Glutamatergic neuron (in vitro differentiated cells): ENCODE measurements at regions not wholly inside any gene's neighbourhood (a gene's known extent, or its start where the extent isn't known, plus 50 kb on each side); places are given as distances from the start of the nearest gene placed in this dataset.

Source experiments
- DNase-seq: peaks from one replicate; pipeline ENCODE4 v3.0.0; 2022
- H3K27ac Mint-ChIP-seq: one replicate; pipeline ENCODE4 v1.8.0; 2020; ENCODE audit warnings: mild to moderate bottlenecking, mixed read lengths, inconsistent platforms; ENCODE audit not compliant: unreplicated experiment
- H3K27me3 Mint-ChIP-seq: one replicate; pipeline ENCODE4 v1.8.0; 2020; ENCODE audit warnings: mild to moderate bottlenecking, moderate library complexity, mixed read lengths, inconsistent platforms; ENCODE audit not compliant: unreplicated experiment
- H3K36me3 Mint-ChIP-seq: one replicate; pipeline ENCODE4 v1.8.0; 2020; ENCODE audit warnings: mild to moderate bottlenecking, mixed read lengths, inconsistent platforms; ENCODE audit not compliant: unreplicated experiment
- H3K4me1 Mint-ChIP-seq: one replicate; pipeline ENCODE4 v1.8.0; 2020; ENCODE audit warnings: mild to moderate bottlenecking, low read depth, mixed read lengths, inconsistent platforms; ENCODE audit not compliant: unreplicated experiment
- H3K4me3 Mint-ChIP-seq: one replicate; pipeline ENCODE4 v1.8.0; 2020; ENCODE audit warnings: mild to moderate bottlenecking, mixed read lengths, inconsistent platforms; ENCODE audit not compliant: unreplicated experiment
- H3K9me3 Mint-ChIP-seq: one replicate; pipeline ENCODE4 v1.8.0; 2020; ENCODE audit warnings: mild to moderate bottlenecking, moderate library complexity, mixed read lengths, inconsistent platforms; ENCODE audit not compliant: unreplicated experiment
- CTCF ChIP-seq: fragments of 200-600 bp; sonication (generic); IDR thresholded peaks from one replicate; pipeline ENCODE4 v1.5.0; 2021; ENCODE audit not compliant: partially characterized antibody, unreplicated experiment

GRCh38 chr17:77462553-77463497 is 322.1 kb downstream of the SEC14L1 start:
- DNase-seq = no peak
- Mint-ChIP-seq H3K27ac (peak overlapping the region; percentile 52), H3K4me3 (no peak overlapping the region), H3K36me3 (no peaks in the 10 kb centered on the region), H3K9me3 (peaks cover 19% of the 10 kb centered on the region), H3K4me1 (peaks cover 33% of the 10 kb centered on the region), H3K27me3 (peaks cover 14% of the 10 kb centered on the region)
- TF ChIP-seq CTCF = no peak

- no peak for DNase-seq
- Mint-ChIP-seq H3K27me3 (peaks cover 17% of the 10 kb centered on the region), H3K27ac (peak overlapping the region; percentile 91), H3K4me3 (peak overlapping the region; percentile 14), H3K36me3 (peaks cover 2% of the 10 kb centered on the region), H3K9me3 (peaks cover 22% of the 10 kb centered on the region), H3K4me1 (peaks cover 39% of the 10 kb centered on the region)
- no peak for TF ChIP-seq CTCF
These were observed 324.2 kb downstream of the SEC14L1 start for GRCh38 chr17:77464988-77465357.

GRCh38 chr17:77465358-77466041 is 324.7 kb downstream of the SEC14L1 start:
- Mint-ChIP-seq H3K36me3 (peaks cover 7% of the 10 kb centered on the region), H3K27me3 (peaks cover 20% of the 10 kb centered on the region), H3K4me1 (peaks cover 41% of the 10 kb centered on the region), H3K9me3 (peaks cover 23% of the 10 kb centered on the region), H3K27ac (peak overlapping the region; percentile 91), H3K4me3 (peak overlapping the region; percentile 62)
- no peak for DNase-seq
- no peak for TF ChIP-seq CTCF

GRCh38 chr17:77466140-77466539 is 325.4 kb downstream of the SEC14L1 start:
- TF ChIP-seq CTCF = no peak
- H3K27me3 Mint-ChIP-seq = peaks cover 20% of the 10 kb centered on the region
- H3K4me1 Mint-ChIP-seq = peaks cover 46% of the 10 kb centered on the region
- DNase-seq = peak; percentile 74
- H3K9me3 Mint-ChIP-seq = peaks cover 23% of the 10 kb centered on the region
- H3K27ac Mint-ChIP-seq = peak overlapping the region; percentile 91
- H3K4me3 Mint-ChIP-seq = peak overlapping the region; percentile 62
- H3K36me3 Mint-ChIP-seq = peaks cover 8% of the 10 kb centered on the region
